ENCODE measurements at regions not wholly inside any gene's neighbourhood (a gene's known extent, or its start where the extent isn't known, plus 50 kb on each side); places are given as distances from the start of the nearest gene placed in this dataset.

DNA sequence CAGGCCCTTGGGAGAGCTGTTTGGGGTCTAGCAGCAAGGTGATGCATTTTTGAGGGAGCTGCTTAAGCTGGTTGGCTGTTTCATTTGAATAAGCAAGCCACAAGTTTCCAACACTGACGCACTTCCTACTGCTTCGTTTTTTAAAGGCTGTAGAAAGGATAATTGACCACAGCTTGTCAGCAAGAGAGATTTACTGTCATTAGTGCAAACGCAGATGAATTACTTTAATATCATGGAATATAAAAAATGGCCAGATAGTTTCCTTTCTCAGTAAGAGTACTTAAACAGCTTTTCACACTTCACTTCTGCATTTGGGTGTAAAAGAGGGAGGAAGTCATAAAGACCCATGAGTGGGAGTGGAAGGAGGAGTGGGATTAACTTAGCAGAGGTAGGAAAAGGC lies 61.5 kb downstream of the FZD1 start:
- ATAC-seq (no peak), DNase-seq (ENCODE audit: low read depth, low spot score) (no peak)
- no peaks in the 10 kb centered on the region for H3K36me3 ChIP-seq (ENCODE audit: control insufficient read depth, insufficient read depth, low read length)
- ChIA-PET POLR2A (no interaction called here), CTCF (no interaction called here)
- in situ Hi-C loops (cut with HindIII; ENCODE audit: low pct_unique_long_range_greater_than_20kb, low sequenced_read_pairs) (no loop called here), intact Hi-C loops (cut with micrococcal nuclease; ENCODE audit: unreplicated experiment) (no loop called here)
- no peaks in the 10 kb centered on the region for H3K9me3 ChIP-seq (ENCODE audit: control insufficient read depth, insufficient read depth, low read depth, low read length)
- no TSS peak for BruUV-seq (replicated peaks)
- H3K4me3 ChIP-seq (ENCODE audit: low read depth in 2 of 2, low read length in 2 of 2), result no peak overlapping the region
- H3K27ac ChIP-seq (ENCODE audit: low read length), result no peak overlapping the region
- TF ChIP-seq SIN3A (IDR thresholded peaks at IDR 0.05; ENCODE audit: borderline replicate concordance, insufficient read depth, low read depth, low read length) (no peak), REST (IDR thresholded peaks at IDR 0.05; ENCODE audit: insufficient read depth in 1 of 2, low read depth in 2 of 2, low read length in 1 of 2) (no peak), POLR2AphosphoS5 (IDR thresholded peaks at IDR 0.05; ENCODE audit: low read depth, low read length) (no peak), TCF7L2 (IDR thresholded peaks at IDR 0.05; ENCODE audit: low read depth, low read length) (no peak)
- TF ChIP-seq, protein P1, sequence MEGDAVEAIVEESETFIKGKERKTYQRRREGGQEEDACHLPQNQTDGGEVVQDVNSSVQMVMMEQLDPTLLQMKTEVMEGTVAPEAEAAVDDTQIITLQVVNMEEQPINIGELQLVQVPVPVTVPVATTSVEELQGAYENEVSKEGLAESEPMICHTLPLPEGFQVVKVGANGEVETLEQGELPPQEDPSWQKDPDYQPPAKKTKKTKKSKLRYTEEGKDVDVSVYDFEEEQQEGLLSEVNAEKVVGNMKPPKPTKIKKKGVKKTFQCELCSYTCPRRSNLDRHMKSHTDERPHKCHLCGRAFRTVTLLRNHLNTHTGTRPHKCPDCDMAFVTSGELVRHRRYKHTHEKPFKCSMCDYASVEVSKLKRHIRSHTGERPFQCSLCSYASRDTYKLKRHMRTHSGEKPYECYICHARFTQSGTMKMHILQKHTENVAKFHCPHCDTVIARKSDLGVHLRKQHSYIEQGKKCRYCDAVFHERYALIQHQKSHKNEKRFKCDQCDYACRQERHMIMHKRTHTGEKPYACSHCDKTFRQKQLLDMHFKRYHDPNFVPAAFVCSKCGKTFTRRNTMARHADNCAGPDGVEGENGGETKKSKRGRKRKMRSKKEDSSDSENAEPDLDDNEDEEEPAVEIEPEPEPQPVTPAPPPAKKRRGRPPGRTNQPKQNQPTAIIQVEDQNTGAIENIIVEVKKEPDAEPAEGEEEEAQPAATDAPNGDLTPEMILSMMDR (IDR thresholded peaks at IDR 0.05), result no peak
- no peaks in the 10 kb centered on the region for H3K4me1 ChIP-seq (ENCODE audit: control insufficient read depth, insufficient read depth, low read length)
- no peaks in the 10 kb centered on the region for H3K27me3 ChIP-seq (ENCODE audit: control insufficient read depth, insufficient read depth, low read length)

- H3K27me3 ChIP-seq (ENCODE audit: control insufficient read depth, insufficient read depth, low read length), result no peaks in the 10 kb centered on the region
- H3K36me3 ChIP-seq (ENCODE audit: control insufficient read depth, insufficient read depth, low read length), result no peaks in the 10 kb centered on the region
- DNase-seq (ENCODE audit: low read depth, low spot score) (no peak), ATAC-seq (no peak)
- no peaks in the 10 kb centered on the region for H3K9me3 ChIP-seq (ENCODE audit: control insufficient read depth, insufficient read depth, low read depth, low read length)
- CTCF ChIA-PET, result no interaction called here
- in situ Hi-C loops (cut with HindIII; ENCODE audit: low pct_unique_long_range_greater_than_20kb, low sequenced_read_pairs), result no loop called here
- no peak overlapping the region for H3K27ac ChIP-seq (ENCODE audit: low read length)
- no peak for TF ChIP-seq TCF7L2 (IDR thresholded peaks at IDR 0.05; ENCODE audit: low read depth, low read length)
- no peak for TF ChIP-seq POLR2AphosphoS5 (IDR thresholded peaks at IDR 0.05; ENCODE audit: low read depth, low read length)
- no peak overlapping the region for H3K4me3 ChIP-seq (ENCODE audit: low read depth in 2 of 2, low read length in 2 of 2)
- POLR2A ChIA-PET, result no interaction called here
- intact Hi-C loops (cut with micrococcal nuclease; ENCODE audit: unreplicated experiment), result no loop called here
- no peaks in the 10 kb centered on the region for H3K4me1 ChIP-seq (ENCODE audit: control insufficient read depth, insufficient read depth, low read length)
- BruUV-seq (replicated peaks), result no TSS peak
Measured at GRCh38 chr7:91326516-91327199, 62.4 kb downstream of the FZD1 start.

GRCh38 chr7:91327346-91327745 lies 63.1 kb downstream of the FZD1 start:
- no peak for DNase-seq (ENCODE audit: low read depth, low spot score)
- Histone ChIP-seq H3K4me1 (ENCODE audit: control insufficient read depth, insufficient read depth, low read length) (no peaks in the 10 kb centered on the region), H3K27me3 (ENCODE audit: control insufficient read depth, insufficient read depth, low read length) (no peaks in the 10 kb centered on the region), H3K9me3 (ENCODE audit: control insufficient read depth, insufficient read depth, low read depth, low read length) (no peaks in the 10 kb centered on the region), H3K4me3 (ENCODE audit: low read depth in 2 of 2, low read length in 2 of 2) (no peak overlapping the region), H3K36me3 (ENCODE audit: control insufficient read depth, insufficient read depth, low read length) (no peaks in the 10 kb centered on the region), H3K27ac (ENCODE audit: low read length) (no peak overlapping the region)
- intact Hi-C loops (cut with micrococcal nuclease; ENCODE audit: unreplicated experiment) (no loop called here), in situ Hi-C loops (cut with HindIII; ENCODE audit: low pct_unique_long_range_greater_than_20kb, low sequenced_read_pairs) (no loop called here)
- ATAC-seq, result no peak
- CTCF ChIA-PET, result no interaction called here
- TF ChIP-seq, protein P1 (IDR thresholded peaks at IDR 0.05), result no peak
- no peak for TF ChIP-seq SIN3A (IDR thresholded peaks at IDR 0.05; ENCODE audit: borderline replicate concordance, insufficient read depth, low read depth, low read length)
- no peak for TF ChIP-seq TCF7L2 (IDR thresholded peaks at IDR 0.05; ENCODE audit: low read depth, low read length)
- TF ChIP-seq POLR2AphosphoS5 (IDR thresholded peaks at IDR 0.05; ENCODE audit: low read depth, low read length), result no peak
- TF ChIP-seq REST (IDR thresholded peaks at IDR 0.05; ENCODE audit: insufficient read depth in 1 of 2, low read depth in 2 of 2, low read length in 1 of 2), result no peak
- POLR2A ChIA-PET, result no interaction called here
- no TSS peak for BruUV-seq (replicated peaks)

All from Panc1 (cell line).